GM13977 (cell line): ENCODE measurements at regions not wholly inside any gene's neighbourhood (a gene's known extent, or its start where the extent isn't known, plus 50 kb on each side); places are given as distances from the start of the nearest gene placed in this dataset.

Experiments
- DNase-seq: peaks from one replicate; pipeline ENCODE4 v3.0.0; 2012; ENCODE audit warnings: low spot score
- in situ Hi-C: fragments of 300-500 bp; cut with MboI; formaldehyde crosslinking; loops from one replicate; pipeline ENCODE4 v1.12.0; 2022; ENCODE audit warnings: low sequenced_read_pairs, low pct_unique_long_range_greater_than_20kb, mixed read lengths, inconsistent platforms; ENCODE audit not compliant: unreplicated experiment
- TF ChIP-seq, protein P1 (sequence below): IDR thresholded peaks from 2 replicates; pipeline ENCODE4 v1.5.1; 2012; ENCODE audit warnings: mild to moderate bottlenecking, control low read depth; ENCODE audit not compliant: insufficient read depth; ENCODE audit errors: extremely low read depth, missing control alignments

DNA sequence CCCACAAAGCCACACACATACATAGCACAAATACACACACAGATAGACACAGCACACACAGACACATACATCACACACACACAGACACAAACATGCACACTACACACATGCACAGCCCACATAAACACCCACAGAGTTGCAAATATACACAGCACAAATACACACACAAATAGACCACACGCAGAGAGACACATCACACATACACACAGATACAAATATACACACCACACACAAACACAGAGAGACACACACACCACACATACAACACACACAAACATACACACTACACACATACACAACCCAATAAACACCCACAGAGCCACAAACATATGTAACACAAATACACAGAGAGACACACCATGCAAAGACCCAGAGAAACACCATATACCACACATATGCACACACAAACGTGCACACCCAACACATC, 154.9 kb downstream of the GLUL start:
- in situ Hi-C loops = no loop called here
- TF ChIP-seq, protein P1, sequence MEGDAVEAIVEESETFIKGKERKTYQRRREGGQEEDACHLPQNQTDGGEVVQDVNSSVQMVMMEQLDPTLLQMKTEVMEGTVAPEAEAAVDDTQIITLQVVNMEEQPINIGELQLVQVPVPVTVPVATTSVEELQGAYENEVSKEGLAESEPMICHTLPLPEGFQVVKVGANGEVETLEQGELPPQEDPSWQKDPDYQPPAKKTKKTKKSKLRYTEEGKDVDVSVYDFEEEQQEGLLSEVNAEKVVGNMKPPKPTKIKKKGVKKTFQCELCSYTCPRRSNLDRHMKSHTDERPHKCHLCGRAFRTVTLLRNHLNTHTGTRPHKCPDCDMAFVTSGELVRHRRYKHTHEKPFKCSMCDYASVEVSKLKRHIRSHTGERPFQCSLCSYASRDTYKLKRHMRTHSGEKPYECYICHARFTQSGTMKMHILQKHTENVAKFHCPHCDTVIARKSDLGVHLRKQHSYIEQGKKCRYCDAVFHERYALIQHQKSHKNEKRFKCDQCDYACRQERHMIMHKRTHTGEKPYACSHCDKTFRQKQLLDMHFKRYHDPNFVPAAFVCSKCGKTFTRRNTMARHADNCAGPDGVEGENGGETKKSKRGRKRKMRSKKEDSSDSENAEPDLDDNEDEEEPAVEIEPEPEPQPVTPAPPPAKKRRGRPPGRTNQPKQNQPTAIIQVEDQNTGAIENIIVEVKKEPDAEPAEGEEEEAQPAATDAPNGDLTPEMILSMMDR = no peak

GRCh38 chr1:182235952-182236650, 155.5 kb downstream of the GLUL start:
- no peak for DNase-seq
- in situ Hi-C loops = no loop called here
- TF ChIP-seq, protein P1 = no peak

More for the DNA sequence above, 154.9 kb downstream of the GLUL start:
- no peak for DNase-seq

GRCh38 chr1:182235604-182235951, 156.0 kb downstream of the GLUL start:
- in situ Hi-C loops = no loop called here
- TF ChIP-seq, protein P1 = no peak
- DNase-seq = no peak

DNA sequence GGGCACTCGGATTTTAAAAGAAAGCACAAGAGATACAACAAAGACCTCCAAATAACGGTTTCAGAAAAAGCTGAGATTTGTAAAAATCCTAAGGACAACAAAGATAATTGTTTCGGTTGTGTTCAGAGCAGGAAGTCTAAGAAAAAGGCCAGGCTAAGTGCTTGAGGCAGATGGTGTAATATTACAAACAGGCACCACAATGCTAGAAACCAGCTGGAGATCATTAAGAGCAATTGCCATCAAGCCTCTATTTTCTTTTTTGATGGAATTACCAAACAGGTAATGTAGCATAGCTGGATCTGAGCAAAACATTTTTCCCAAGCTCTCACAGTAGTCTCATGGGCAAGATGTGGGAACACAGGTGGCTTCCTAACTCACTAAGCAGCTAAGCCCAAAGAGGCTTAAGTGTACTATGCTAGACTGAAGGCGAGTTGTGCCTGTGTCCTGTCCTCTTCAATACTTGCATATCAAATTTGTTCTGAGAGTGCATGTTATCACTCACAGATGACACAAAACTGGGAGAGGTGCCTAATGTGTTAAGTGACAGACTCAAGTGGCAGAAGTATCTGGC, 161.6 kb downstream of the GLUL start:
- TF ChIP-seq, protein P1 = no peak
- no peak for DNase-seq
- in situ Hi-C loops = no loop called here

DNA sequence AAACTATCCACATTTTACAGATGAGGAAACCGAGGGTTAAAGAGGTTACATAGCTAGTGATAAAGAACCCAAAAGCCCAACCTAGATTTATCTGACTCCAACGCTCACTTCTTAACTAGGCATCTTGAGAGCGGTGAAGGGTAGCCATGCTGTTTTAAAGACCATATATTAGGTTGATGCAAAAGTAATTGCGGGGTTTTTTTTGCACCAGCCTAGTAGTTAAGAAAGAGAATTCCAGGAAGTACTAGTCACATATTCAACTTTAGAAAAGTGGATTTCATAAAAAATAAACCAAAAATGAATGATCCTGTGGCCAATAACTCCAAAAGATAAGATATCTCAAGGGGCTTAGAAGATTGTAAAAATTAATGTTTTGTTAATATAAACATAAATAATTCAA, 162.1 kb downstream of the GLUL start:
- in situ Hi-C loops = no loop called here

DNA sequence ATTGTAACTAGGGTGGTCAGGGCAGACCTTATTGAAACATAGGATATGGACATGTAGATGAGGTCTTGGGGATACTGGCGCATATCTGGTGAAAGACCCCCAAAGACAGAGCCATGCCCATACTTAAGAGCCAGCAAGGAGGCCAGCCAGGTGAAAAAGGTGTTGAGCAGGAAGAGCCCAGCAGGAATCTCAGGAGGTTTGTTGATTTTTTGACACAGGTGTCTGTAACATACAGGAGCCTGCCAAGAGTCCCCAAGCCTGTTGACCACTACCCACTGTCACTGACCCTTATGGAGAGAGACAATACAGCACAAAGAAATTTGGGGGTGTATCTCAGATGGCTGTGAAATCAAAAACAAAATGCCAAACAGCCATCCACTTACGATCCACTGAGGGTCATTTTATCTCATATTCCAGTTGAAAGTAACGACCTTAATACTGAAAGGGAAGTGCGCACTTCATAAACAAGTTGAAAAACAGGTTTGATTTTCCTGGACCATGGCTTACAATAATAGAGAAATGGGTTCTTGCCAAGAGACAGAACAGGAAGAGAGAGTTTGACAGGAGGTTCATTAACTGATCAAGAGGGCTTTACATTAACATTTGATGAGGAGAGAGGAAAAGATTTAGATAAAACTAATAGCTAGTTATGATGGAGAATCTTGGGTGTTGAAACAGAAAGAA, 163.6 kb downstream of the GLUL start:
- TF ChIP-seq, protein P1 = no peak
- in situ Hi-C loops = no loop called here
- no peak for DNase-seq

More for the DNA sequence above, 162.1 kb downstream of the GLUL start:
- DNase-seq = no peak
- TF ChIP-seq, protein P1 = no peak
